ENCODE measurements at regions not wholly inside any gene's neighbourhood (a gene's known extent, or its start where the extent isn't known, plus 50 kb on each side); places are given as distances from the start of the nearest gene placed in this dataset.

DNA sequence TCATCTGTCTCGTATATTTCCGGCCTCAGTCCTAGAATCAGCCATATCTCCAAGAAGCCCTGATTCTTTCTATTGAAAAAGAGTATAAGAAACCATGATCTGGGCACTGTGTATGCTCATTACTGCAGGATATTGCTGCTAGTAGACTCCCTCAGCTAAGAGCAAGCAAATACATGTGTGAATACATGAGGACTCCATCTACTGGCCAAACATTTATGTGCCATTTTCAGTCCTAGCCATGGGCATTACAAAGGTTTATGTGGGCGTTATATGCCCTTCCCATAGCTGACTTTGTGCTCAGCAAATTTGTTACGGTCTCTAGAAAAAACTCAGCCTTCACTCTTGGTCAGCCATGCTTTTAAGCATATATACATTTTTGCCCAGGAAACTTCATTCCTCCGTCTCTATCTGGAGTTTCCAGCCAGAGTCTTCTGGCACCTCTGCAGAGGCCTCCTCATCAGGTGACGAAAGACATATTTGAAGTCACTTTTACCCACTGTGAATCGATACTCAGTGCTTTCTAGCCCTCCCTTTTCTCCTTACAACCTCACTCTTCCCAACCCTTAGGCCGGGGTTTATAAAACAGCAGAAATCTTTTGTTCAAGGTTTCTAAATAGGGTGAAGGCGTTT, 1495.6 kb upstream of the CDH6 start:
- Histone ChIP-seq H3K36me3 (ENCODE audit: insufficient read depth, low read length) (no peaks in the 10 kb centered on the region), H3K9me3 (ENCODE audit: control insufficient read depth in 1 of 2, low read length in 2 of 2) (no peaks in the 10 kb centered on the region), H3K4me3 (ENCODE audit: low read length in 2 of 2) (no peak overlapping the region), H3K4me1 (ENCODE audit: insufficient read depth, low read length) (no peaks in the 10 kb centered on the region), H3K27me3 (ENCODE audit: insufficient read depth, low read length) (no peaks in the 10 kb centered on the region), H3K27ac (ENCODE audit: low read depth, low read length) (no peak overlapping the region)
- peaks cover 0 to 24% (median 9%) of the 10 kb centered on the region in 8 donors for H3K9me3 Mint-ChIP-seq
- no peaks in the 10 kb centered on the region for H3K36me3 Mint-ChIP-seq
- no peak overlapping the region for H3K4me3 Mint-ChIP-seq
- H3K27ac Mint-ChIP-seq, result no peak overlapping the region
- H3K4me1 Mint-ChIP-seq, result no peaks in the 10 kb centered on the region
- H3K27me3 Mint-ChIP-seq, result no peaks in the 10 kb centered on the region
- DNase-seq, result no peak
- CTCF ChIA-PET (ENCODE audit: partially characterized antibody), result no interaction called here
- POLR2A ChIA-PET (ENCODE audit: partially characterized antibody), result no interaction called here
- intact Hi-C loops (cut with micrococcal nuclease), result no loop called here

DNA sequence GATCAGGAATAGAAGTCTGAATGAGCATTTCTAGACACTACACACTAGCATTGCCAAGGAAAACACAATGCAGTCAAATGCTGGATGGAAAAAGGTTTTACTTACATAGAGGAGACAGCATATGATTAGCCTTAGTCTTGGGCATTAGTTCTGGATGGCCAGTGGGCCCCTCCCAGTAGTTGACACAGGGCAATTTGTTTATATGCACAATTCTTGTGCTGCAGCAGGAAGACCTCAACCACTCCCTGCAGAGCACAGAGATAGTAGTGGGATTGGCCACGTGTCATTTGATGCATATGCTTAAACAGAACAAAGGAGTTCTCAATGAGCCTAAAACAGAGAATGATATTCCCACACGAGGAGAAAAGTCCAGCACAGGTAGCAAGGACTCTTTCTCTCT, 1496.2 kb upstream of the CDH6 start:
- CTCF ChIA-PET (ENCODE audit: partially characterized antibody), result no interaction called here

DNA sequence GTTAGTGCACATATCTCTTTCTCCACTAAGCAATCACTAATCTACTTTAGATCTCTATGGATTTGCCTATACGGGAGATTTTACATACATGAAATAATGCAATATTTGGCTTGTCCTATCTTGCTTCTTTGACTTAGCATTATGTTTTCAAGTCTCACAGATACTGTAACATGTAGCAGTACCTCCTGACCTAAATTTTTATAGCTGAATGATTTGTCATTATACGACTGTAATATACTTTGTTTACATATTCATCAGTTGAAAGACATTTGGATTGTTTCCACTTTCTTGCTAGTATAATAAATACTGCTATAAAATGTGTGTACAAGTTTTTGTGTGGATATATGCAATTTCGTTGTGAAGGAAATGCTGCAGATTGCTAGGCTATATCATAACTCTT, 1520.8 kb upstream of the CDH6 start:
- no peak overlapping the region for H3K27ac ChIP-seq (ENCODE audit: low read depth, low read length)
- no peaks in the 10 kb centered on the region for H3K27me3 ChIP-seq (ENCODE audit: insufficient read depth, low read length)
- H3K36me3 ChIP-seq (ENCODE audit: insufficient read depth, low read length), result no peaks in the 10 kb centered on the region
- H3K4me3 Mint-ChIP-seq, result no peak overlapping the region
- no peaks in the 10 kb centered on the region for H3K4me1 ChIP-seq (ENCODE audit: insufficient read depth, low read length)
- ChIA-PET CTCF (ENCODE audit: partially characterized antibody) (no interaction called here), POLR2A (ENCODE audit: partially characterized antibody) (no interaction called here)
- H3K9me3 Mint-ChIP-seq, result peaks cover 0 to 22% (median 15%) of the 10 kb centered on the region in 8 donors
- H3K36me3 Mint-ChIP-seq, result no peaks in the 10 kb centered on the region
- H3K27me3 Mint-ChIP-seq, result no peaks in the 10 kb centered on the region
- H3K9me3 ChIP-seq (ENCODE audit: control insufficient read depth in 1 of 2, low read length in 2 of 2), result peaks cover 0 to 4% of the 10 kb centered on the region in 2 donors
- no peak overlapping the region for H3K27ac Mint-ChIP-seq
- H3K4me3 ChIP-seq (ENCODE audit: low read length in 2 of 2), result no peak overlapping the region
- no peak for DNase-seq
- H3K4me1 Mint-ChIP-seq, result no peaks in the 10 kb centered on the region
- intact Hi-C loops (cut with micrococcal nuclease), result no loop called here

More for the DNA sequence above, 1496.2 kb upstream of the CDH6 start:
- no peaks in the 10 kb centered on the region for H3K4me1 ChIP-seq (ENCODE audit: insufficient read depth, low read length)
- no peak overlapping the region for H3K4me3 Mint-ChIP-seq
- H3K27ac ChIP-seq (ENCODE audit: low read depth, low read length), result no peak overlapping the region
- POLR2A ChIA-PET (ENCODE audit: partially characterized antibody), result no interaction called here
- H3K27me3 Mint-ChIP-seq, result no peaks in the 10 kb centered on the region
- no peaks in the 10 kb centered on the region for H3K4me1 Mint-ChIP-seq
- no peak overlapping the region for H3K4me3 ChIP-seq (ENCODE audit: low read length in 2 of 2)
- DNase-seq, result no peak
- no peaks in the 10 kb centered on the region for H3K9me3 ChIP-seq (ENCODE audit: control insufficient read depth in 1 of 2, low read length in 2 of 2)
- intact Hi-C loops (cut with micrococcal nuclease), result no loop called here
- no peaks in the 10 kb centered on the region for H3K36me3 ChIP-seq (ENCODE audit: insufficient read depth, low read length)
- H3K9me3 Mint-ChIP-seq, result peaks cover 2 to 24% (median 9%) of the 10 kb centered on the region in 8 donors
- H3K36me3 Mint-ChIP-seq, result no peaks in the 10 kb centered on the region
- H3K27ac Mint-ChIP-seq, result no peak overlapping the region
- H3K27me3 ChIP-seq (ENCODE audit: insufficient read depth, low read length), result no peaks in the 10 kb centered on the region

DNA sequence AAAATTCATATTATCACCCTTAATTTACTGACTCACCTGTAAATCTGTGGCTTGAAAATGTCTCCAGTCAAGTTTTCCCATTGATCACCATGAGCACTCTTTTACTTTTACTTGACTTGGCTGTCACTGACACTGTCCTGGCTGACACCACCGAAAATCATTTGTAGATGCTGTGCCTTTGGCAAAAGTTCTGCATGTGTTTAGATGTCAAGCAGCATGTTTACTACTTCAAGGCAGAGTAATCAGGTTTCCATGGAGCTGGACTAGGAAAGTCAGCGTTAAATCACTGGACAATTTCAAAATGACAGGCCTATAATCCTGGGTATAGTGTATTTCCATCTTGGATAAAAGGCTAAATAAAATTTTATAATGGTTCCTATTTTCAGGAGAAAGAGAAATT, 1530.6 kb upstream of the CDH6 start:
- DNase-seq, result no peak
- Mint-ChIP-seq H3K9me3 (peaks cover 0 to 27% (median 16%) of the 10 kb centered on the region in 8 donors), H3K4me3 (no peak overlapping the region), H3K4me1 (no peaks in the 10 kb centered on the region), H3K27ac (no peak overlapping the region), H3K27me3 (no peaks in the 10 kb centered on the region), H3K36me3 (no peaks in the 10 kb centered on the region)
- Histone ChIP-seq H3K4me1 (ENCODE audit: insufficient read depth, low read length) (no peaks in the 10 kb centered on the region), H3K9me3 (ENCODE audit: control insufficient read depth in 1 of 2, low read length in 2 of 2) (no peaks in the 10 kb centered on the region), H3K4me3 (ENCODE audit: low read length in 2 of 2) (no peak overlapping the region), H3K36me3 (ENCODE audit: insufficient read depth, low read length) (no peaks in the 10 kb centered on the region), H3K27ac (ENCODE audit: low read depth, low read length) (no peak overlapping the region), H3K27me3 (ENCODE audit: insufficient read depth, low read length) (no peaks in the 10 kb centered on the region)
- intact Hi-C loops (cut with micrococcal nuclease), result no loop called here
- POLR2A ChIA-PET (ENCODE audit: partially characterized antibody), result no interaction called here
- CTCF ChIA-PET (ENCODE audit: partially characterized antibody), result no interaction called here

DNA sequence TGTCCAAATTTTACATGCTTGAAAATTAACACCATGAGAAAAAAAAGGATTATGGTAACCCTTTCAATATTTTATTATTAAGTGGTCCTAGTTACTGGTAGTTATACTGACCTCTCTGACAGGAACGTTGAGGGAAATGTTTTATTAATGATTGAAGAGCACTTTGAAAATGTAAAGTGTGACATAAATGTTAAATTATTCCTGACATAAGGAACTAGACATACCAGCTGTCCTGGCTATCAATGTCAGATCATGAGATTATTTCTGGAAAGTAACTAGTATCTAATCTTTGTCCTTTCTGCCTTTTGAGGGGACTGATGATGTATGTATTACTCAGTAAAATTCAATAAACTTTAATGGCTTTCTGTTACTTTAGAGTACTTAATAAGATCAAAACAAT, 1538.5 kb upstream of the CDH6 start:
- Histone ChIP-seq H3K27ac (ENCODE audit: low read depth, low read length) (no peak overlapping the region), H3K27me3 (ENCODE audit: insufficient read depth, low read length) (no peaks in the 10 kb centered on the region), H3K36me3 (ENCODE audit: insufficient read depth, low read length) (no peaks in the 10 kb centered on the region), H3K4me3 (ENCODE audit: low read length in 2 of 2) (no peak overlapping the region), H3K4me1 (ENCODE audit: insufficient read depth, low read length) (no peaks in the 10 kb centered on the region), H3K9me3 (ENCODE audit: control insufficient read depth in 1 of 2, low read length in 2 of 2) (no peaks in the 10 kb centered on the region)
- no peaks in the 10 kb centered on the region for H3K4me1 Mint-ChIP-seq
- H3K9me3 Mint-ChIP-seq, result peaks cover 0 to 38% (median 12%) of the 10 kb centered on the region in 8 donors
- intact Hi-C loops (cut with micrococcal nuclease), result no loop called here
- ChIA-PET POLR2A (ENCODE audit: partially characterized antibody) (no interaction called here), CTCF (ENCODE audit: partially characterized antibody) (no interaction called here)
- no peak for DNase-seq
- no peak overlapping the region for H3K27ac Mint-ChIP-seq
- no peaks in the 10 kb centered on the region for H3K27me3 Mint-ChIP-seq
- H3K36me3 Mint-ChIP-seq, result no peaks in the 10 kb centered on the region
- H3K4me3 Mint-ChIP-seq, result no peak overlapping the region

DNA sequence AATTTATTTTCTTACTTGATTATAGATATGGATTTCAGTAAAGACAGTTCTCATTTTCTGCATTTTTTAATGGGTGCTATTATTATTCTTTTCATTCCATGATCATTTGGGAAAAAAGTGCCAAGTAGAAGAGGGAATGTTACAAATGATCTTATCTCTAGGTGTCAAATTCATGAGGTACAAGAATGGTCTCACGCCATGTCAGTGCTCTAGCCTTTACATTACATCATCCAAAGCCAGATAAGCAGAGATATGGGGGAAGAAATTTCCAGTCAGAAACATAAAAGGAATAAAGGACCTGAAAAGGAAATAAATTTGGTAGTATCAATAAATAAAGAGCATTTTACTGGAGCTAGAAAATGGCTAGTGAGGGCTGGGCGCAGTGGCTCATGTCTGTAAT, 1544.2 kb upstream of the CDH6 start:
- Mint-ChIP-seq H3K4me3 (no peak overlapping the region), H3K27me3 (no peaks in the 10 kb centered on the region), H3K4me1 (no peaks in the 10 kb centered on the region), H3K36me3 (no peaks in the 10 kb centered on the region), H3K9me3 (peaks cover 2 to 34% (median 15%) of the 10 kb centered on the region in 8 donors), H3K27ac (no peak overlapping the region)
- no peaks in the 10 kb centered on the region for H3K9me3 ChIP-seq (ENCODE audit: control insufficient read depth in 1 of 2, low read length in 2 of 2)
- ChIA-PET CTCF (ENCODE audit: partially characterized antibody) (no interaction called here), POLR2A (ENCODE audit: partially characterized antibody) (no interaction called here)
- no peaks in the 10 kb centered on the region for H3K27me3 ChIP-seq (ENCODE audit: insufficient read depth, low read length)
- no peak overlapping the region for H3K4me3 ChIP-seq (ENCODE audit: low read length in 2 of 2)
- no peaks in the 10 kb centered on the region for H3K36me3 ChIP-seq (ENCODE audit: insufficient read depth, low read length)
- H3K4me1 ChIP-seq (ENCODE audit: insufficient read depth, low read length), result no peaks in the 10 kb centered on the region
- intact Hi-C loops (cut with micrococcal nuclease), result no loop called here
- H3K27ac ChIP-seq (ENCODE audit: low read depth, low read length), result no peak overlapping the region
- no peak for DNase-seq

DNA sequence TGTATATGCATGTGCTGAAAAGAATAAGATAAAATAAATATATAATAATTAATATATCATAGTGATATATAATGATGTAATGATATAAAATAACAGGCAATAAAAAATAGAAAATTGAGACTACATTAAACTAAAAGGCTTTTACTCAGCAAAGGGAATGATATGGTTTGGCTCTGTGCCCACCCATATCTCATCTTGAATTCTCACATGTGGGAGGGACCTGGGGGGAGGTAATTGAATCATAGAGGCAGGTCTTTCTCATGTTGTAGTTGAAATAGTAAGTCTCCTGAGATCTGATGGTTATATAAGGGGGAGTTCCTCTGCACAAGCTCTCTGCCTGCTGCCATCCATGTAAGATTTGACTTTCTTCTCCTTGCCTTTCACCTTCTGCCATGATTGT, 1550.9 kb upstream of the CDH6 start:
- Histone ChIP-seq H3K27me3 (ENCODE audit: insufficient read depth, low read length) (no peaks in the 10 kb centered on the region), H3K4me1 (ENCODE audit: insufficient read depth, low read length) (no peaks in the 10 kb centered on the region), H3K9me3 (ENCODE audit: control insufficient read depth in 1 of 2, low read length in 2 of 2) (no peaks in the 10 kb centered on the region), H3K4me3 (ENCODE audit: low read length in 2 of 2) (no peak overlapping the region), H3K27ac (ENCODE audit: low read depth, low read length) (no peak overlapping the region), H3K36me3 (ENCODE audit: insufficient read depth, low read length) (no peaks in the 10 kb centered on the region)
- H3K27me3 Mint-ChIP-seq, result no peaks in the 10 kb centered on the region
- no peak overlapping the region for H3K27ac Mint-ChIP-seq
- DNase-seq, result no peak
- peaks cover 4 to 34% (median 16%) of the 10 kb centered on the region in 8 donors for H3K9me3 Mint-ChIP-seq
- ChIA-PET POLR2A (ENCODE audit: partially characterized antibody) (no interaction called here), CTCF (ENCODE audit: partially characterized antibody) (no interaction called here)
- H3K4me3 Mint-ChIP-seq, result no peak overlapping the region
- intact Hi-C loops (cut with micrococcal nuclease), result no loop called here
- no peaks in the 10 kb centered on the region for H3K4me1 Mint-ChIP-seq
- H3K36me3 Mint-ChIP-seq, result no peaks in the 10 kb centered on the region

DNA sequence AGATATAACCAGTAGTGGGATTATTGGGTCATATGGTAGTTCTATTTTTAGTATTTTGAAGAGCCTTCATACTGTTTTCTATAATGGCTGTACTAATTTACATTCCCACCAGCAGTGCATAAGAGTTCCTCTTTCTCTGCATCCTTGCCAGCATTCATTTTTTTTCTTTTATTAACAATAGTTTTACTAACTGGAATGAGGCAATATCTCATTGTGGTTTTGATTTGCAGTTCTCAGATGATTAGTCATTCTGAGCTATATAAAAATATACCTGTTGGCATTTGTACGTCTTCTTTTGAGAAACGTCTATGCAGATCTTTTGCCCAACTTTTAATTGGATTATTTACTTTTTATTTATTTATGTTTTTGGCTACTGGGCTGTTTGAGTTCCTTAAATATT, 1579.3 kb upstream of the CDH6 start:
- CTCF ChIA-PET (ENCODE audit: partially characterized antibody), result no interaction called here
- no peak for DNase-seq
- no peak overlapping the region for H3K27ac Mint-ChIP-seq
- Histone ChIP-seq H3K9me3 (ENCODE audit: control insufficient read depth in 1 of 2, low read length in 2 of 2) (peaks cover 0 to 4% of the 10 kb centered on the region in 2 donors), H3K27me3 (ENCODE audit: insufficient read depth, low read length) (no peaks in the 10 kb centered on the region), H3K4me1 (ENCODE audit: insufficient read depth, low read length) (no peaks in the 10 kb centered on the region), H3K36me3 (ENCODE audit: insufficient read depth, low read length) (no peaks in the 10 kb centered on the region), H3K4me3 (ENCODE audit: low read length in 2 of 2) (no peak overlapping the region), H3K27ac (ENCODE audit: low read depth, low read length) (no peak overlapping the region)
- POLR2A ChIA-PET (ENCODE audit: partially characterized antibody), result no interaction called here
- intact Hi-C loops (cut with micrococcal nuclease), result no loop called here
- no peaks in the 10 kb centered on the region for H3K36me3 Mint-ChIP-seq
- H3K4me1 Mint-ChIP-seq, result no peaks in the 10 kb centered on the region
- no peaks in the 10 kb centered on the region for H3K27me3 Mint-ChIP-seq
- peaks cover 0 to 27% (median 16%) of the 10 kb centered on the region in 8 donors for H3K9me3 Mint-ChIP-seq
- no peak overlapping the region for H3K4me3 Mint-ChIP-seq

Data from CD4-positive, alpha-beta memory T cell (primary cell).